GM03348 (cell line): ENCODE measurements at regions not wholly inside any gene's neighbourhood (a gene's known extent, or its start where the extent isn't known, plus 50 kb on each side); places are given as distances from the start of the nearest gene placed in this dataset.
"Not testable (repeated sequence)": the region's sequence is repeated elsewhere in the genome, so short reads cannot be mapped to it uniquely, and the experiment has no call there.

Source experiments
- DNase-seq: peaks from one replicate; pipeline ENCODE4 v3.0.0; 2012; ENCODE audit warnings: low spot score

DNA sequence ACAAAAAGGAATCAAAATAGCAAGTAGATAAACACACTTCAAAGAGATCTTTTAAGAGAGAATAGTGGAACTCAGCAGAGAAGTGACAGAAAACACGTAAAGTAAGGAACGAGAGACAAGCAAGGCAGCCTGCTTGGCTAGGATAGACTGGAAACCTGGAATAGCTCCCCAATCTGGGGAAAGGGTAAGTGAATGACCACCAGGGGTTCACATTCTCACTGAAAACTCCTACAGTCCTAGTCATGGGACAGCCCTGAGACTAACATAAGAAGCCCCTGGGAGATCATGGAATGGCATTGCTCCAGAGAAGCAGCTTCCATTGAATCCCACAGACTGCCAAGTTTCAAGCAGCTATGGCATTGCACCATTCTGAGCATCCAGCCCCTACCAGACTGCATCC lies 363.6 kb upstream of the ARPP21 start:
- no peak for DNase-seq

GRCh38 chr3:35276568-35276967 lies 362.8 kb upstream of the ARPP21 start:
- no peak for DNase-seq

GRCh38 chr3:35291471-35292236 lies 347.7 kb upstream of the ARPP21 start:
- no peak for DNase-seq

- no peak for DNase-seq
Observed at GRCh38 chr3:35292568-35292967, 346.8 kb upstream of the ARPP21 start.

GRCh38 chr3:35295906-35296305 lies 343.4 kb upstream of the ARPP21 start:
- DNase-seq, result no peak

DNA sequence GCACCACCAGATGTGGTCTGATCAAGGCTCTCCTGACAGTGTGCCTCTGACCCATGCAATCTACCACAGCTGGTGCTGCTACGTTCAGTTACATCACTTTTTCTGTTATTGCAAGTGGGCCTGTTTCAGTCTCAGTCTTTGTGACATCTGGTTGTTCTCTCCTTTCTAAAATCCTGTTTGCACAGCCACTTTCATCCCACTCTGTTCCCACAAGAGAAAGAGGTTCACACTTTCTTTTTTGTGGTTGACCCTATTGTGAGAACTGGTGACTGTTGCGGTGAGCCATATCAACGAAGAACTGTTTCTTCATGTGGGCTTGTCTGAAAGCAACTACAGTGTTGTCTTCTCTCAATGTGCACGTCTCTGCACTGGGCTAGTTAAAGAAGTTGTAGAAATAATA lies 342.8 kb upstream of the ARPP21 start:
- no peak for DNase-seq

DNA sequence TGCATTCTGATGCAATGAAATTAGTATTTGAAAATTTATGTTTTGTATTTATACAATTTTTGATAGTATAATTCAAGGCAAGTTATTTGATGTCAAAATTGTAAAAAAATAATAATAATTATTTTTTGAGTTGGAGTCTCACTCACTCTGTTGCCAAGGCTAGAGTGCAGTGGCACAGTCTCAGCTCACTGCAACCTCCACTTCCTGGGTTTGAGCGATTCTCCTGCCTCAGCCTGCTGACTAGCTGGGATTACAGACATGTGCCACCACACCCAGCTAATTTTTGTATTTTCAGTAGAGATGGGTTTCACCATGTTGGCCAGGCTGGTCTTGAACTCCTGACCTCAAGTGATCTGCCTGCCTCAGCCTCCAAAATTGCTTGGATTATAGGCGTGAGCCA lies 342.4 kb upstream of the ARPP21 start:
- DNase-seq, result not testable (repeated sequence)

DNA sequence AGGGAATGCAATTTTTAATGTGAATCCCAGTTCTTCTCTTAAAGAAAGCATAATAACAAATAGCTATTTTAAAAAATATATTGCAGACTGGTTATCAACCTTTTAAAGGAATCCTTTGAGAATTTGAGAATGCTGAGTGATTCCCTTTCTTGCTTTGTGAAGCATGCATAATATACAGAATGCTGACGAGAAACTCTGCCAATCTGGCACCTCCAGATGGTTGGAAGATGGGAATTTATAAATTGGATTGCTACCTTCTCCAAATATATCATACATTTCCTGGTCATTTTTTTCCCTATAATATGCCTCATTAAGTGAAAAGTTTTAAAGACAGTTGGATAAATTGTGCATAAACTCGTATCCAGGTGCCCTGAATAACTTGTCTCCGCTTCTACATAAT lies 333.9 kb upstream of the ARPP21 start:
- DNase-seq, result no peak

GRCh38 chr3:35307296-35307695 lies 332.0 kb upstream of the ARPP21 start:
- no peak for DNase-seq

DNA sequence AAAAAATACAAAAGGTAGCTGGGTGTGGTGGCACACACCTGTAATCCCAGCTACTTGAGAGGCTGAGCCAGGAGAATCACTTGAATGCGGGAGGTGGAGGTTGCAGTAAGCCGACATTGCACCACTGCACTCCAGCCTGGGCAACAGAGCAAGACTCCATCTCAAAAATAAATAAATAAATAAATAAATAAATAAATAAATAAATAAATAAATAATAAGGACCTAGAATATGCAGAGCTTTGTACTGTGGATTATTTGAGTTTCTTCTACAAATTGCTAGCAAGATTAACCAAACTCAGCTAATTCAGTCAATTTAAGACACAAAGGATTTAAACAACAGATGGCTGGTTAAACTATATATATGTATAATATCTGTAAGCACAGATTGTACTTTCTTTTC lies 322.5 kb upstream of the ARPP21 start:
- not testable (repeated sequence) for DNase-seq

- DNase-seq, result no peak
Observed at GRCh38 chr3:35320646-35321407, 318.5 kb upstream of the ARPP21 start.

DNA sequence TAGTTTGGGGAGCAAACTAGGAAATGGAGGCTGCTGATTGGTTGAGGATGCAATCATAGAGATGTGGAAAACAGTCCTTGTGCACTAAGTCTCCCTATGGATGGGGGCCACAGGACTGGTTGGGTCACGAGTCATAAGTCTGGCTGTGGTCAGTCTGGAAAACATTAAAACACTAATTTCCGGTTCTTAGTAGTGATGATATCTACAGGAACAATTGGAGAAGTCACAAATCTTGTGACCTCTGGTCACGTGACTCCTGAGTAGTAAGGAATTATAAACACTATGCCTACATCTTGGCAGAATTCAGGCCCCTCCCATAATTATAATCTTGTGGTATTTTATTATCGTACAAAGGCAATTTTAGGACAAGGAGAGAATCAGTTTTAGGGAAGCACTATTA lies 317.3 kb upstream of the ARPP21 start:
- no peak for DNase-seq

DNA sequence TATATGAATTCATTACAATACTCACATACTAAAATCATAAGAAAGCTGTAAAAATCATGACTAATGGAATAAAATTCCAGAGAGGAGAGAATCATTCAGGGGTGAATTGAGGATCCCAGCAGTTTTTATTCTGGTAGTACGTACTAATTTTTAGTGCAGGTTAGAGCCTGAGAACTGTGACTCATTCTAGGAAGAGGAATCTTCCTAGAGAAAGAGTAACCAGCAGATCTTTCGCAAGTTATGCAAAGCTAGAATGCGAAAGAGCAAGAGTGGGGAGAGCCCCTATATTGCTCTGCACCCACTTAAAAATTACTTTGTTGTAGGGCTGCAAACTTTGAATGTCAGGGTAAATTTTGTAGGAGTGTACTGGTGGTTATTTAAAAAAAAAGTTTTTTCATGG lies 303.6 kb upstream of the ARPP21 start:
- DNase-seq, result no peak

DNA sequence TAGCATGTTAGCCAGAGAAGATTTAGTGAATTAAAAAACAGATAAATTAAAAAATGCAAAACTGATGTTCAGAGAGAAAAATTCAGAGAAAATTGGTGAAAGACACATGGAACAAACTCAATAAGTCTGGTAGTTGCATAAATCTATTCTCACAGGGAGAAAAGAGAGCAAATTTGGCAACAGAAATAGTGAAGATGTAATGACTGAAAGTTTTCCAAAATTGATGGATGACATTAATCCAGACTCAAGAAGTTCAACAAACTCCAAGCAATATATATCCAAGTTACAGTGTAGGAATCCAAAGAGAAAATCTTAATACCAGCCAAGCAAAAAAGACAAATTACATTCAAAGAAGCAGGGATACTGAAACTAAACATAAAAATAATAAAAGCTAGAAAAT lies 302.7 kb upstream of the ARPP21 start:
- no peak for DNase-seq

DNA sequence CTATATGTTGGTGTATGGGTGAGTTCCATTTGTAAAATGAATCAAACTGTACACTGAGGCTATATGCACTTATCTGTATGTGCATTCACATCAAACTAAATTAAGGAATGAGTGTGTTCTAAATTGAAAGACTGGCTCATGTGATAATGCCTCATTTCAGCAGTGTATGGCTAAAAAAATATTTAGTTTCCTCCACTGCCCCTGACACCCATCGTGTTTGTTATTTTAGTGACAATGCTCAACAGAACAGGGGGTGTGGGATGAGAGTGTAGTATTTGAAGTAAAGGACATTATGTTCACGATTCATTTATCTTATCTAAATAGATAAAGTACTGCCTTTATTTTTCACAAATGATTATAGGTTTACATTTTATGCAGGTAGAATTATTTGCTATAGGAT lies 301.1 kb upstream of the ARPP21 start:
- DNase-seq, result no peak

DNA sequence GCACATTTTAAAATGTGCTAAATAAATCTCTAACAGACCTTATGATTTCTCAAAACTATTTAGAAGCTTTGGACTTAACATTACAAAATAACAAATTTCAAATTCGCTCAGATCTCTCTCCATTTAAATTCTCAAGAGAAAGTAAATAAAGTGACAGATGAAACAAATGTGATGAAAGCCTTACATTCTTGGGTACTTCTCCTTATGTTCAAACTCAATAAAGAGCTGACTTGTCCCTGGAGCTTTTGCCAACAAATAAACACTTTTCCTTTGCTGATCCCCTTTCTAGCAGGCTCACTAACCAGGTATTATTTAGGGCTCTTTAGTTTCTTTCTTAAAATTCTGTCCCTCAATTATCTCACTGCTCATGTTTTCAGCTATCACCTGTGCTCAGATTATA lies 259.1 kb upstream of the ARPP21 start:
- DNase-seq, result no peak

DNA sequence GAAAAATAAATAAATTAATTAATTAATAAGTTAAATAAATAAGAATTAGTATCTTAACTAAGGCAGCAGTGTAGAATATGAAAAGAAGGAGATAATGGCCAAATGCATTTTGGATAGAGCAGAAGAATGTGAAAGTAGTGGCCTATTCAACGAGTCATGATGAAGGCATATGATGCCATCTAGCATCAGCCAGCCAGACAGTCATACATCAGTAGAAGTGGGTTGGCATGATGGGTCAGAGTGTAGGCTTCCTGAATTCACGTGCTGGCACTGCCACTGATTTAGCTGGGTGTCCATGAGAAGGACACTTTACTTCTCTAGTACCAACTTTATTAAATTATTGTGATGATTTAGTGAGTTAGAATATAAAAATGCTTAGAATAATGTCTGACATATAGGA lies 256.1 kb upstream of the ARPP21 start:
- no peak for DNase-seq

DNA sequence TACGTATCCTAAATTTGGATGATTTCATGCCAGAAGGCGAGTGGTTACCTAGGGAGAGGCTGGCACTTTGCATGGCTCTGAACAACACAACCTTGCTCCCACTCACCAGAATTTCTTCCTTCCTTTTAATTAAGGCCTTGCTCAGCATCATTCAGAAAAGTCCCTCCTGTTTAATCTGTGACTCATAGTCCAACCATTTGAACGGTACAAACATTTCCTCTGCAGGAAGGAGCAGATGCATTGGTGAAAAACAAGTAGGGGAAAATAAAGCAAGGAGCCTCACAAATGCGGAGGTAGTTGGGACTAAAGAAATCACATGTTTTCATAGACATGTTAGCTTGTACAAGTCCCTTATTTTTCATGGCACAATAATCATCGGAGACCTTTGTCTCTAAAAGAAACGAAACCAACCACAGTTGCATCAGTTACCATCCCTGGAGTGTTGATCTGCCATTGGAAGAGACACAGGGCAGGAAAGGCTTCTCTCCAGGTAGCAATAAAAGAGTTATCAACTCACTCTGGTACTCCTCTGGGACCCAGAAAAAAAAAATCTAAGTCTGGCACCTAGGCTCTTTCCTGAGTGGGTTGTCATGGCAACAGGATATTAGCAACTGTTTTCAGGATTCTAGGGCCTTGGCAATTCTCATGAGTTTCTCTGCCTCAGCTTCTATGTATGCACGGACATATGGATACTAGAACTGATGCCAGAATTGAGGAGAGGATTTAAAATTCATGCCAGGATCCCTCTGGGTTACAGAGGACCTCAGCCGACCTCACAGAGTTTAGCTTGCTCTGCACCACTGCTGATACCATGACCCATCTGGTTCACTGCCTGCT lies 255.4 kb upstream of the ARPP21 start:
- DNase-seq, result no peak

DNA sequence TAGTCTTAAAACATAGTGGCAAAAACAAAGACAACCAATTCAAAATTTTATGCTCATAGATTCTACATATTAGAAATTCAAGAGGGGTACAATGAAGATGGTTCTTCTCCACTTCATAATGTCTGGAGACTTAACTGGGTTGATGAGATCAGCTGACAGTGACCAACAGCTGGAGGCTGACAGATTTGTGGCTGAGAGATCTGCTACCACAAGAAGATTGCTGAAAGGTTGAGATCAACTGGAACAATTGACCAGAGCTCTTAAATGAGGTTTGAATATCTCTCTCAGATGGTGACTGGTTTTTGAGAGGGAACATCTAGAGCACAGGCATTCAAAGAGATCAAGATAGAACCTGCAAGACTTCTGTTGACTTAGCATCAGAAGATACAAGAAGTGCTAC lies 254.1 kb upstream of the ARPP21 start:
- DNase-seq, result no peak

- DNase-seq, result no peak
Observed at GRCh38 chr3:35389907-35390306, 249.4 kb upstream of the ARPP21 start.

GRCh38 chr3:35392187-35392586 lies 247.1 kb upstream of the ARPP21 start:
- no peak for DNase-seq

DNA sequence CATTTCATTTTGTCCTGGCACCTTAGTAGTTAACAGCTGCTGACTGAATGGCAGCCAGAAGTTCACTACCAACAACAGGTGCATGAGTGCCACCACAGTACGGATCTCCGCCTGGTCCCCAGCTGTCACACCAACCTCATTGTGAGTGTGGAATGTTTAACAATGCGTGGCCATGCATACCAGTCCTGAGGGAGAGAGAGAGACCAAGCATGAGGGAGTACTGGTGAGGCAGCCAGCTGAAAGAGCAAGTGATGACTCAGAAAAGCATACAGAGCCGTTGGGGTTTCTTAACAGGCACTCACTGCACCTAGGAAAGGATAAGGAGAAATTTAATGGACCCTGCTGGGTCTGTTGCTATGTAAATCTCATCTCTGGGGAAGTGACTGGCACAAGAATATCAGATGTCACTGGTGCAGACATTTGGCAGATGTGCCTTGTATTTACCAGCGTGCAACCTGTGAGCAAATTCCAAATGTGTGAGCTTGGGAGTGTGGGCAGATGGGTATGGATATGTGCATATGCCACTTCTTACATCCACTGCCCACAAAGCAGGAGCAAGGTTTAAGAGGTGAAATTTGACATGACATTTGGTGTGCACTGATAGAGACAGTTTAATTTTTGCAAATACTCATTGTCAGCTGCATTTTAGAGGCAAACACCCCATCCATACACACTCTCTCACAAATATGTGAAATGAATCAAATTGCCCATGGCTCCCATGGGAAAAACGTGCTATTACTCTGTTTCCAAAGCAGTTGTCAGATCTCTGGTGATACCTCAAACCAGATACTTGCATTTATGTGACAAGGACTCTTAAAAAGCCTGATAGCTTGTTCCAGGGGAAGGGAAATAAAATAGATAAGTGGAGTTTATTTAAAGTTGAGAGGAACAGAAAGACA lies 245.2 kb upstream of the ARPP21 start:
- no peak for DNase-seq
